ENCODE measurements at regions not wholly inside any gene's neighbourhood (a gene's known extent, or its start where the extent isn't known, plus 50 kb on each side); places are given as distances from the start of the nearest gene placed in this dataset.

GRCh38 chr16:85387171-85387507, 226.0 kb upstream of the GSE1 start:
- no peak for DNase-seq (ENCODE audit: low read depth)

- no peak for DNase-seq (ENCODE audit: low read depth)
Observed at GRCh38 chr16:85387731-85388295, 225.3 kb upstream of the GSE1 start.

- no peak for DNase-seq (ENCODE audit: low read depth)
Observed at GRCh38 chr16:85389679-85390470, 223.2 kb upstream of the GSE1 start.

- peak; percentile 90 for DNase-seq (ENCODE audit: low read depth)
Observed at GRCh38 chr16:85390511-85391174, 222.5 kb upstream of the GSE1 start.

- DNase-seq (ENCODE audit: low read depth) = no peak
Observed at GRCh38 chr16:85391175-85391707, 221.9 kb upstream of the GSE1 start.

- DNase-seq (ENCODE audit: low read depth) = no peak
Observed at GRCh38 chr16:85391769-85392583, 221.1 kb upstream of the GSE1 start.

- no peak for DNase-seq (ENCODE audit: low read depth)
Observed at GRCh38 chr16:85392756-85393673, 220.1 kb upstream of the GSE1 start.

GRCh38 chr16:85393674-85394451, 219.3 kb upstream of the GSE1 start:
- no peak for DNase-seq (ENCODE audit: low read depth)

GRCh38 chr16:85394456-85395206, 218.5 kb upstream of the GSE1 start:
- DNase-seq (ENCODE audit: low read depth) = no peak

- peak; percentile 99 for DNase-seq (ENCODE audit: low read depth)
Observed at GRCh38 chr16:85395207-85395912, 217.8 kb upstream of the GSE1 start.

- peak; percentile 8 for DNase-seq (ENCODE audit: low read depth)
Observed at GRCh38 chr16:85395913-85396878, 216.9 kb upstream of the GSE1 start.

GRCh38 chr16:85396879-85397871, 215.9 kb upstream of the GSE1 start:
- DNase-seq (ENCODE audit: low read depth) = no peak

GRCh38 chr16:85398050-85398451, 215.1 kb upstream of the GSE1 start:
- DNase-seq (ENCODE audit: low read depth) = no peak

- DNase-seq (ENCODE audit: low read depth) = no peak
Observed at GRCh38 chr16:85398688-85399582, 214.2 kb upstream of the GSE1 start.
